DMS53 (cell line): ENCODE measurements at regions not wholly inside any gene's neighbourhood (a gene's known extent, or its start where the extent isn't known, plus 50 kb on each side); places are given as distances from the start of the nearest gene placed in this dataset.

ENCODE experiments used
- DNase-seq: peaks from one replicate; lab custom pipeline; 2025; lab: John Stamatoyannopoulos, UW

GRCh38 chr6:113344969-113345368 lies 512.2 kb upstream of the MARCKS start:
- no peak for DNase-seq

GRCh38 chr6:113347436-113347835 lies 509.7 kb upstream of the MARCKS start:
- DNase-seq, result no peak

GRCh38 chr6:113350461-113350860 lies 506.7 kb upstream of the MARCKS start:
- no peak for DNase-seq

- no peak for DNase-seq
Observed at GRCh38 chr6:113351173-113351834, 505.8 kb upstream of the MARCKS start.

- DNase-seq, result peak; percentile 66
Observed at GRCh38 chr6:113352029-113352801, 504.9 kb upstream of the MARCKS start.

GRCh38 chr6:113352831-113353230 lies 504.3 kb upstream of the MARCKS start:
- no peak for DNase-seq

GRCh38 chr6:113353392-113353791 lies 503.8 kb upstream of the MARCKS start:
- no peak for DNase-seq

- DNase-seq, result no peak
Observed at GRCh38 chr6:113354204-113354895, 502.8 kb upstream of the MARCKS start.

GRCh38 chr6:113356139-113356538 lies 501.0 kb upstream of the MARCKS start:
- DNase-seq, result peak; percentile 88

- no peak for DNase-seq
Observed at GRCh38 chr6:113357041-113357440, 500.1 kb upstream of the MARCKS start.

- no peak for DNase-seq
Observed at GRCh38 chr6:113358063-113358583, 499.0 kb upstream of the MARCKS start.

- peak; percentile 64 for DNase-seq
Observed at GRCh38 chr6:113359155-113360140, 497.7 kb upstream of the MARCKS start.

- DNase-seq, result peak; percentile 86
Observed at GRCh38 chr6:113361014-113361645, 496.0 kb upstream of the MARCKS start.

- DNase-seq, result peak; percentile 14
Observed at GRCh38 chr6:113362301-113363047, 494.7 kb upstream of the MARCKS start.

GRCh38 chr6:113363048-113363798 lies 493.9 kb upstream of the MARCKS start:
- DNase-seq, result no peak

GRCh38 chr6:113363866-113364265 lies 493.3 kb upstream of the MARCKS start:
- no peak for DNase-seq

- peak; percentile 2 for DNase-seq
Observed at GRCh38 chr6:113364766-113365165, 492.4 kb upstream of the MARCKS start.

- peak; percentile 73 for DNase-seq
Observed at GRCh38 chr6:113365191-113365590, 492.0 kb upstream of the MARCKS start.

- no peak for DNase-seq
Observed at GRCh38 chr6:113366505-113366904, 490.6 kb upstream of the MARCKS start.
